ENCODE measurements at regions not wholly inside any gene's neighbourhood (a gene's known extent, or its start where the extent isn't known, plus 50 kb on each side); places are given as distances from the start of the nearest gene placed in this dataset.

GRCh38 chr12:114580306-114580705, 103.7 kb downstream of the TBX3 start:
- no peak for TF ChIP-seq TP53 (CRISPR knock-in tag; IDR thresholded peaks at IDR 0.05)
- TF ChIP-seq CTCF (IDR thresholded peaks at IDR 0.05) = no peak
- no peak for TF ChIP-seq ZNF425 (CRISPR knock-in tag; conservative IDR thresholded peaks at IDR 0.05)
- TF ChIP-seq KAT7 (CRISPR knock-in tag; IDR thresholded peaks at IDR 0.05; ENCODE audit: borderline replicate concordance) = no peak

Measured in WTC11 (cell line).